IPS-NIHi7 (cell line): ENCODE measurements at regions not wholly inside any gene's neighbourhood (a gene's known extent, or its start where the extent isn't known, plus 50 kb on each side); places are given as distances from the start of the nearest gene placed in this dataset.
"Not testable (repeated sequence)": the region's sequence is repeated elsewhere in the genome, so short reads cannot be mapped to it uniquely, and the experiment has no call there.

Experiments
- DNase-seq: peaks from one replicate; pipeline ENCODE4 v3.0.0; 2012; ENCODE audit warnings: mixed read lengths; ENCODE audit errors: extremely low spot score

DNA sequence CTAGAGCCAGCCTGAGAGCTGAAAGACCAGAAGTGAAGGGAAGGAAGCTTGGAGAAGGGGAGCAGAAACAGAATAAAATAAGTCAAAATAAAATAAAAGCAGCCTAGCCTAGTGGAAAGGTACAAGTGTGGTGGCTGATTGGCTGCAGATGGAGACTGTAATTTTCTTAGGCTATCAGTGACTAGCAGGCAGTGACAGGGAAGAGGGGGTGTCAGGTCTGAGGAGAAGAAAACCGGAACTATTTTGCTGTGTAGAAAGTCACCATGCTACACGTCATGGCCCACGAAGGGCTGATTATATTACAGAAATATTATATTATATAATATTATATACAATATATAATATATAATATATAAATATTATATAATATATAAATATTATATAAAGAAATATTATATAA, 98.1 kb upstream of the TAF11L2 start:
- no peak for DNase-seq

DNA sequence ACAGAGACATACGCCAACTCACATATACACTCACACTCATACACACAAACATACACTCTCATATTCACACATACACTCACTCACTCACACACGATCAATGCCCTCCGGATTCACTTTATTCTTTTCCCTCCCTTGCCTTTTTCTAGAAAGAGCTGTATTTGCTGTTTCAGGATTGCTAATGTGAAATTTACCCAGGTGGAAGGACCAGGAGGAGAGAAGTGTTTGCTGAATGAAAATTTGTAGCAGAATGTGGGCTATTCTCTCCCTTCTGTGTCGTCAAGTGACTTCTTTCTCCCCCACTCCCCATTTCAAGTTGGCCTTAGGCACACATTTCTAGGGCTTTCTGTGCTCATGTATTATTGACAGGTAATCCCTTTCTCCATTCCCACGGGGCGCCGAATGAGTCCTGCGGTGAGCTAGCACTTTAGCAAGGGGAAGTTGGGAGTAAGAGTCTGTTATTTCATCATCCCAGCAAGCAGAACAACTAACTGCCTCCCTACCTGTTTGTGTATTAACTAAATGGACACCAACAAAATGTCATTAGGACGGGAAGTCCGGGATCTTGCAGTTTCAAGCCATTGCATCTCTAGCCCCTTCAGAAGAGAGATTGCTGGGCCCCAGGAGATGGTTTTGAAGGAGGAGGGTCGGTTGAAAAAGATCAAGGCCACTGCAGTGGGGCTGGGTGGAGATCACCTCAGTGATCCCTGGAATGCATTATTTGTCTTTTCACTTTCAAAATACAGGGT, 97.1 kb upstream of the TAF11L2 start:
- DNase-seq, result no peak

- DNase-seq, result no peak
These were observed 96.4 kb upstream of the TAF11L2 start for GRCh38 chr5:17401470-17402288.

DNA sequence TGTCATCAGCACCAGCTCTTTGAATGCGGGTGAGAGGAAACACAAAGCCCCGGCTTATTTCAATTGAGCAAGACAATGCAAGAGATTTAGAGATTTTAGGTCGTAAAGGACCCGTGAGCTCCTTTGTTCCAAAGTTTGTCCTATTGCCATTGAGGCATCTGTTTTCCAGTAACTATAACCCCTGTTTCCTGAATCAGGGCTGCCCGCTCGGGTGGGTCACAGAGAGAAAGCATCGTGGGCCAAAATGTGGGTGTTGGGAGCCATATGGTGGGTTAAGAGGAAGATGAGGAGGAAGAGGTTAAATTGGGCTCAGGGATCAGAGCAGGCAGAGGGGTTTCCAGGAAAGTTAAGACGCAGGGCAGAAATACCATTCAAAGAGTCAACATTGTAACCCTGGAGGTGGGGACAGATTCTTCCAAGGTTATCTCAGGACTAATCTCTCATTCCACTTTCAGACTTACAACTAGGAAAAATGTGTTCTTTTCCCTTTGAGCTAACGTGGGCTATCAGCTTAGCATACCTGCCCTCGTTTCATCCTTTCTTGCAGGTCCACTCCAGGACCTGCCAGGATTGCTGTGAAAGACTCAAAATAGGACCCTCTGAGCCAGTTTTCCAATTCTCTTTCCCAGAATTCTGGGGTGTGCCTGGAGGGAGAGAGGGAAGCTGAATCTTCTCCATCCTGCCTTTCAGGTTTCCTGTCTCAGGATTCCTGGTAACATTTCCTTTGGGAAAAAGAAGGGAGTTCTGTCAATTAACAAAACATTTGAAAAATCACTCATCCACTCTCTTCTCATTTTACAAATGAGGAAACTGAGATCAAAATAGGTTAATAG, 95.5 kb upstream of the TAF11L2 start:
- DNase-seq, result no peak

DNA sequence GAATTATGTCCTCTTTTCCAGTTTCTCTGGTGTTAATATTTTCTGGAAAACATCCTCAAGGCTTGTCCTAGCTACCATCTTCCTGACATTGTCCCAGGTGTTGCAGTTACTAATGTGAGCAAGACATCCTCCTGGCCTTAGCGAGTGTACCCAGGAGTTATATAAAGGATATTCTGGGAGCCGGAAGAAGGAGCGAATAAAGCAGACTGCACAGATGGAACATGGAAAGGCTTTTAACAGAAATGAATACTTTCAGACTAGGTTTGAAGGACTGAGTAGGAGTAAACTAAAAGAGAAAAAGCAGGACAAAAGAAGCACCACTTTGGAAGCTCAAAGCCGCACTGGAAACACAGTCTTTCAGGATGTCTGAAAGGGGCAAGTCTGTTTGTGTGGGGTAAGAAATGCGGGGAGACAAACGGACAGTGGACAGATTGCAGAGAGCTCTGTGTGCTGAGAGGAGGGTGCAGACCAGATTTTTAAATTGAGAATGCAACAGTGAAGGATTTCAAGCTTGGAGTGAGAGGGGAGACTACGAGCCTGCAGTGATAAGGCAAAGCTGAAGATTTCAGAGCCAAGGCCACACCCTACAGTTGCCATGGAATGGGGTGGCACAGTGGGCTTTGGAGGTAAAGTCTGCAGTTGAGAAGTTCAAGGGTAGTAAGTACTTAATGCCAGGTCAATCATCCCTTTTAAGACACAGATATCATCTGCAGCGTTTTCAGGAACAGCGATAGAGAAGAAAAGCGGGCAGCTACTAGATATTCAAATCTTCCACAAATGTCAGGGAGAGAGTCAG, 94.1 kb upstream of the TAF11L2 start:
- no peak for DNase-seq

- DNase-seq, result no peak
These were observed 92.1 kb upstream of the TAF11L2 start for GRCh38 chr5:17405976-17406375.

GRCh38 chr5:17406423-17406838, 91.6 kb upstream of the TAF11L2 start:
- no peak for DNase-seq

GRCh38 chr5:17411436-17412402, 86.3 kb upstream of the TAF11L2 start:
- no peak for DNase-seq

DNA sequence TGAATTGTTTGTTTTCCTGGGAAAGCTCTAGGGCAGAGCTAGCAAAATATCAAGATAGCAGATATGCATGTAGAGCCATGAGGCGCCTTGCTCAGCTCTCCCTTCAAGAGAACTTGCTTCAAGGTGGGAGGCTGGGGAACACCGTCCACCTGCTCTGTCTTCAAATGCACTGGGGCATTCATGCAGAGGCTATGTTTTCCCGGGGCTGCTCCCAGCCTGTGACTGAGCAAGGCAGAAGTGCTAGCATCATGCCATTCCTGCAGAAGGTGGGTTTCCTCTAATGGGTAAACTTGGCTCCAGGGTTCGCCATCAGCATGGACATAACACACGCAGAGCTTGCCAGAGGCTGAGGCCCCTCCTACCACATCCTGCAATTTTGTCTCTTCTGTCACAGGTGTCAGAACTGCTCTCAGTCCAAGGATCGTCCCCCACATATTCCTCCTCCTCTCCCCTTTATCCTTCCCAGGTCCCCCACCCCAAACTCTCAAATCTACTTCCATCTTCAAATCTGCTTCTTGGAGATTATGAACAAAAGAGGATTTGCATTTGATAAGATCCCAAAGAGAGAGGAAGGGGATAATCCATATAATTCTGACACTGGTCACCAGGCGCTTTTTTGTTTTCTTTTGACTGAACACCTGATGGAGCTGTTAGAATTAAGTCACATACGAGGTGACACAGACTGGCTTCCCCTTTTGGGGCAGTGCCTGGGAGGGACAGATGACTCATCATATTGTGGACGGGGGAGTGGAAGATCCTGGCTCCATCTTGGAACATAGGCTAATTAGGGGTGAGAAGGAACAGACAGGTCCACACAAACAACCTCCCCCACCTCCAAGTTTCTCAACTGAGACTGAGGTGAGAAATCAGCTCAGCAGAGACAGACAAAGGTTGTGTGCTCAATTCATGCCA, 85.0 kb upstream of the TAF11L2 start:
- DNase-seq, result no peak

GRCh38 chr5:17413691-17414090, 84.3 kb upstream of the TAF11L2 start:
- DNase-seq, result no peak

GRCh38 chr5:17415321-17415758, 82.7 kb upstream of the TAF11L2 start:
- peak; percentile 32 for DNase-seq

GRCh38 chr5:17416374-17416773, 81.7 kb upstream of the TAF11L2 start:
- not testable (repeated sequence) for DNase-seq

DNA sequence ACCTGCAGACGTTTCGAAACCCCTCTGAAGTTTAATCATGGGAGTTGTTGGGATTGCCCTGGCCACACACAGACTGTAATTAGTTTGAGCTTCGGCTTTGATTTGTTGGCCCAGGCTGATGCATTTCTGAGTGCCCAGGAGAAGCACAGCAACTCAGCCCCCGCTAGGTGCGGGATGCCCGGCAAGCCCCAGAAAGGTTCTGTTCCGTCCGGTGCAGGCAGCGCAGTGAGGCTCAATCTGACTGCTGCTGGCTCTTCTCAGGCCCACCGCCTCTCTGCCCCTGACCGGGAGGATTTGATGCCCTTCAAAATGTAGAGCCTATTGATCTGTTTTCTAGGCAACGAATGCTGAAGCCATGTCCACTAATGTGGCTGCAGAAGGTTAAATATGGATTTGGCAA, 73.4 kb upstream of the TAF11L2 start:
- DNase-seq, result no peak

DNA sequence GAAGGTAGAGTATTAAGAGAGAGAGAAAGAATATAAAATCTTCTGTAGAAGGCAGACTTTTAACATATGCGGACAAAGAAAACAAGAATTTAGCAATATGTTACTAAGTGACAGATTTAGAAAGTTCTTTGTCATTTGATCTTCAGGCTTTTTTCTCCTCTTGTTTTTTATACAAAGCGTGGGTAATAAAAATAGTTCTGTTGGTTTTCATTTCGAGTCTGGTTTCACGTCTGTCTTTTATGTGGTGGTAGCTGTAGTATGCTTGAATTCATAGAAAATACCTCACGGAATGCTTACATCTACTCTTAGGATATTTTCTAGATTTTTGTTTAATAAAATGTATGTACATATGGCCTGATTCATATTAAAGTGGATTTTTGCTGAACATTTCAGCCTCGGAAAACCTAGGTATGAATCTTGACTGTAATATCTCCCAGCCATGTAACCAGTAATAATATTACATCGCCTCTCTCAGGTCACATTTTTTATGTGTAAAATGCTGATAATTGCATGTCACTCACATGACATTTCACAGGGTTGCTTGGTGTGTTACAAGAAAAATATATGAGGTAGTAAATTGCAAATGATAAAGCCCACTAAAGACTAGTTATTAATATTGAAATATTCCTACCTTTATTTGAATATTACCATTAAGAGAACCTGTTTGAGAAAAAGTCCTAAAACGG, 72.5 kb upstream of the TAF11L2 start:
- DNase-seq, result no peak

GRCh38 chr5:17426104-17426749, 71.8 kb upstream of the TAF11L2 start:
- DNase-seq, result no peak

DNA sequence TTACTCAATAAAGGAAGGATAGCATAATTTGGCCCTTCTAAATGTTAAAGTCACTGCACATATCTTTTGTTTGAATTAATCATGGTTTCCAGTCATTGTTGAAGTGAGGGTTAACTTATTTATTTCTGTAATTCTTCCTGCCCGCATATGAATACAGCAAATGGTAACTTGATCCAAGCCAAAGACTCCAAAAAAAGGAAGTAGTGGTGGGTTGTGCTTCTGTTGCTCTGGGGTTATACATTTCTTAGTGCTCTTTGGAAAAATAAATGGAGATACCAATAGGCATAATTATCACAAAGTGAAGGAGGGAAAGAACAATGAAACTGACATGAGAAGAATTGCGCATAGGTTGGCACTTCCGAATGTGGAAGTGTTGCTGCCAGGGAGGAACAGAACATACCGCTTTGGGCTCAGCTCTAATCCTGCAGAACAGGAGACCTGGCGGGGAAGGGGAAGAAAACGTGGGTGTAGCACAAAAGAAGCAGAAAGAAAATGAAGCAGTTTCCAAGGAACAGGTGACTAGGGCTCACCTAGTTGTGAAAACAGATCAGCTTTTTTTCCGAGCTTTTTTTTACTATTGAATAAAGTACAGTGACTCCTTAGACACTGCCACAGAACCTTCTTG, 69.7 kb upstream of the TAF11L2 start:
- DNase-seq, result no peak

- no peak for DNase-seq
These were observed 68.7 kb upstream of the TAF11L2 start for GRCh38 chr5:17429353-17429752.

GRCh38 chr5:17430241-17430640, 67.8 kb upstream of the TAF11L2 start:
- no peak for DNase-seq
